GM19395 (cell line): ENCODE measurements at regions not wholly inside any gene's neighbourhood (a gene's known extent, or its start where the extent isn't known, plus 50 kb on each side); places are given as distances from the start of the nearest gene placed in this dataset.
"Not testable (repeated sequence)": the region's sequence is repeated elsewhere in the genome, so short reads cannot be mapped to it uniquely, and the experiment has no call there.

Source experiments
- ATAC-seq: cut with Tn5 transposase; IDR thresholded peaks from one replicate; pipeline ENCODE4 v1.9.1; 2021; ENCODE audit warnings: mild to moderate bottlenecking, moderate library complexity; ENCODE audit not compliant: unreplicated experiment

GRCh38 chr4:8683462-8683861 is 90.9 kb downstream of the CPZ start:
- ATAC-seq: no peak

GRCh38 chr4:8682725-8683124 is 90.2 kb downstream of the CPZ start:
- no peak for ATAC-seq

- ATAC-seq: no peak
These were observed 89.7 kb downstream of the CPZ start for GRCh38 chr4:8682296-8682695.

- no peak for ATAC-seq
These were observed 88.8 kb downstream of the CPZ start for GRCh38 chr4:8681391-8681790.

- ATAC-seq: no peak
These were observed 86.5 kb downstream of the CPZ start for GRCh38 chr4:8679032-8679431.

GRCh38 chr4:8676676-8677075 is 84.1 kb downstream of the CPZ start:
- no peak for ATAC-seq

- no peak for ATAC-seq
These were observed 83.3 kb downstream of the CPZ start for GRCh38 chr4:8675906-8676305.

GRCh38 chr4:8675383-8675782 is 82.8 kb downstream of the CPZ start:
- no peak for ATAC-seq

- ATAC-seq: no peak
These were observed 81.8 kb downstream of the CPZ start for GRCh38 chr4:8674311-8674885.

GRCh38 chr4:8673106-8673505 is 80.5 kb downstream of the CPZ start:
- ATAC-seq: not testable (repeated sequence)

GRCh38 chr4:8672486-8672885 is 79.9 kb downstream of the CPZ start:
- ATAC-seq: no peak

GRCh38 chr4:8671712-8672290 is 79.2 kb downstream of the CPZ start:
- ATAC-seq: no peak
